SU-DHL-6 (cell line): ENCODE measurements at regions not wholly inside any gene's neighbourhood (a gene's known extent, or its start where the extent isn't known, plus 50 kb on each side); places are given as distances from the start of the nearest gene placed in this dataset.

Experiments used
- EZH2phosphoT487 ChIP-seq: fragments of 200-600 bp; sonication (generic), shearing (Covaris generic); conservative IDR thresholded peaks from 2 replicates; pipeline ENCODE4 v1.6.1; 2018; ENCODE audit warnings: mild to moderate bottlenecking, antibody characterized with exemption, low read length, moderate library complexity, mixed read lengths
- TF ChIP-seq, protein P1 (sequence below): fragments of 200-600 bp; sonication (generic); IDR thresholded peaks from one replicate; pipeline ENCODE4 v1.5.1; 2017; ENCODE audit warnings: antibody characterized with exemption, mild to moderate bottlenecking, low read length, moderate library complexity; ENCODE audit not compliant: insufficient read depth, poor library complexity, severe bottlenecking

GRCh38 chr4:177505171-177505615, 63.0 kb upstream of the AGA start:
- TF ChIP-seq, protein P1, sequence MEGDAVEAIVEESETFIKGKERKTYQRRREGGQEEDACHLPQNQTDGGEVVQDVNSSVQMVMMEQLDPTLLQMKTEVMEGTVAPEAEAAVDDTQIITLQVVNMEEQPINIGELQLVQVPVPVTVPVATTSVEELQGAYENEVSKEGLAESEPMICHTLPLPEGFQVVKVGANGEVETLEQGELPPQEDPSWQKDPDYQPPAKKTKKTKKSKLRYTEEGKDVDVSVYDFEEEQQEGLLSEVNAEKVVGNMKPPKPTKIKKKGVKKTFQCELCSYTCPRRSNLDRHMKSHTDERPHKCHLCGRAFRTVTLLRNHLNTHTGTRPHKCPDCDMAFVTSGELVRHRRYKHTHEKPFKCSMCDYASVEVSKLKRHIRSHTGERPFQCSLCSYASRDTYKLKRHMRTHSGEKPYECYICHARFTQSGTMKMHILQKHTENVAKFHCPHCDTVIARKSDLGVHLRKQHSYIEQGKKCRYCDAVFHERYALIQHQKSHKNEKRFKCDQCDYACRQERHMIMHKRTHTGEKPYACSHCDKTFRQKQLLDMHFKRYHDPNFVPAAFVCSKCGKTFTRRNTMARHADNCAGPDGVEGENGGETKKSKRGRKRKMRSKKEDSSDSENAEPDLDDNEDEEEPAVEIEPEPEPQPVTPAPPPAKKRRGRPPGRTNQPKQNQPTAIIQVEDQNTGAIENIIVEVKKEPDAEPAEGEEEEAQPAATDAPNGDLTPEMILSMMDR = no peak
- TF ChIP-seq EZH2phosphoT487 = no peak
